Astrocyte of the spinal cord (primary cell): ENCODE measurements at regions not wholly inside any gene's neighbourhood (a gene's known extent, or its start where the extent isn't known, plus 50 kb on each side); places are given as distances from the start of the nearest gene placed in this dataset.

ENCODE experiments used
- DNase-seq: peaks from one replicate; pipeline ENCODE4 v3.0.0; 2011; ENCODE audit warnings: low read depth, low spot score
- H3K4me3 ChIP-seq: 2 replicates; pipeline ENCODE4 v1.5.1; 2011; ENCODE audit warnings: low read depth, mild to moderate bottlenecking, low read length, moderate library complexity
- in situ Hi-C: cut with HindIII; loops from 2 replicates; pipeline ENCODE4 v1.10.0; 2017; ENCODE audit warnings: low sequenced_read_pairs
- TF ChIP-seq, protein P1 (sequence below): IDR thresholded peaks from 2 replicates; pipeline ENCODE4 v1.5.1; 2012; ENCODE audit warnings: low read depth, mild to moderate bottlenecking, low read length, inconsistent platforms

DNA sequence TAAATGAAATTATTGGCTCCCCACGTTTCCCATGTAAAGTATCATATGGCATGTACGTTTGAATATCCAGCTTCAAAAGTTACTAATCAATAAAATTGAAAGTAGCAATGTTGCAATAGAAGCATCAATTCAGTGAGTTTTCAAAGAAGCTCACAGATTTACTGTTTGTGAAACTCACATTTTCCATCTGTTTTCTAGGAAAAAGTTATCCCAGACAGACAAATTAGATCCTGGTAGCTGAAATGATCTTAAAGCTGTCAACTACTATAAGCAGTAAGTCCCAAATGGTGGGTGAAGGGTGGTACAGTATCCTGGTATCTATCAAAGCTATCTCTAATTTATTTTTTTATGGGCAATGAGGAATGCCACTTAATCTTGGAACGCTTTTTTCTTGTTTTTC is 60.7 kb upstream of the MXRA5 start:
- DNase-seq = no peak
- in situ Hi-C loops = no loop called here
- no peak overlapping the region for H3K4me3 ChIP-seq
- TF ChIP-seq, protein P1, sequence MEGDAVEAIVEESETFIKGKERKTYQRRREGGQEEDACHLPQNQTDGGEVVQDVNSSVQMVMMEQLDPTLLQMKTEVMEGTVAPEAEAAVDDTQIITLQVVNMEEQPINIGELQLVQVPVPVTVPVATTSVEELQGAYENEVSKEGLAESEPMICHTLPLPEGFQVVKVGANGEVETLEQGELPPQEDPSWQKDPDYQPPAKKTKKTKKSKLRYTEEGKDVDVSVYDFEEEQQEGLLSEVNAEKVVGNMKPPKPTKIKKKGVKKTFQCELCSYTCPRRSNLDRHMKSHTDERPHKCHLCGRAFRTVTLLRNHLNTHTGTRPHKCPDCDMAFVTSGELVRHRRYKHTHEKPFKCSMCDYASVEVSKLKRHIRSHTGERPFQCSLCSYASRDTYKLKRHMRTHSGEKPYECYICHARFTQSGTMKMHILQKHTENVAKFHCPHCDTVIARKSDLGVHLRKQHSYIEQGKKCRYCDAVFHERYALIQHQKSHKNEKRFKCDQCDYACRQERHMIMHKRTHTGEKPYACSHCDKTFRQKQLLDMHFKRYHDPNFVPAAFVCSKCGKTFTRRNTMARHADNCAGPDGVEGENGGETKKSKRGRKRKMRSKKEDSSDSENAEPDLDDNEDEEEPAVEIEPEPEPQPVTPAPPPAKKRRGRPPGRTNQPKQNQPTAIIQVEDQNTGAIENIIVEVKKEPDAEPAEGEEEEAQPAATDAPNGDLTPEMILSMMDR = no peak

DNA sequence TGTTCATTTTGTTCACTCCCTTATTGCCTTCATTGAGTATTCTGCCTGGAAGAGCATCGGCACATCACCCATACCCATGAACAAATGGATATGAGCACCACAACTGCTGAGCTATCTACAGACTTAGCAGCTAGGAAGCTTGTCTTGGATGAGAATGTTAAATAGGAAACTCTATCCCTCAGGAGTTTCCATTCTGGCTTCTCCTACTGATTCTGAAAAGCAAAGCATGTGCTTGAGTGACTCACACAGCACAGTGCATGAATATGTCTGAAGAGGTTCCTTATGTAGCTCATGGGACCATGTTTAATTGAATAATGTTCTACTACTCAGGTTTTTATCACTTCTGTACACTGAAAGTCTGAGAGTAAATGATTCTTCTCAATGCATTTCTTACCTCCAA is 57.3 kb upstream of the MXRA5 start:
- DNase-seq = no peak
- in situ Hi-C loops = no loop called here
- TF ChIP-seq, protein P1 = no peak

More for the DNA sequence above, 57.3 kb upstream of the MXRA5 start:
- H3K4me3 ChIP-seq = no peak overlapping the region
